Epithelial cell of prostate (primary cell): ENCODE measurements at regions not wholly inside any gene's neighbourhood (a gene's known extent, or its start where the extent isn't known, plus 50 kb on each side); places are given as distances from the start of the nearest gene placed in this dataset.
"Not testable (repeated sequence)": the region's sequence is repeated elsewhere in the genome, so short reads cannot be mapped to it uniquely, and the experiment has no call there.

ENCODE experiments used
- DNase-seq: peaks from one replicate; pipeline ENCODE4 v3.0.0-alpha.2; 2011; ENCODE audit warnings: low read depth, low spot score
- H3K27ac ChIP-seq: fragments of 450-650 bp; 2 replicates; pipeline ENCODE4 v1.5.1; 2017; ENCODE audit warnings: mild to moderate bottlenecking

DNA sequence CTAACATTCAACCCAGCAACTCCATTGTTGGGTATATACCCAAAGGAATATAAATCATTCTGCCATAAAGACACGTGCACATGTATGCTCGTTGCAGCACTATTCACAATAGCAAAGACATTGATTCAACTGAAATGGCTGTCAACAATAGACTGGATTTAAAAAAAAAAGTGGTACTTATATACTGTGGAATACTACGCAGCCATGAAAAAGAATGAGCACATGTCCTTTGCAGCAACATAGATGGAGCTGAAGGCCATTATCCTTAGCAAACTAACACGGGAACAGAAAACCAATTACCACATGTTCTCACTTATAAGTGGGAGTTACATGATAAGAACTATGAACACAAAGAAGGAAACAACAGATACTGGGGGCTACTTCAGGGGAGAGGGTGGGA, 74.0 kb upstream of the FMNL2 start:
- DNase-seq = no peak
- no peak overlapping the region for H3K27ac ChIP-seq

DNA sequence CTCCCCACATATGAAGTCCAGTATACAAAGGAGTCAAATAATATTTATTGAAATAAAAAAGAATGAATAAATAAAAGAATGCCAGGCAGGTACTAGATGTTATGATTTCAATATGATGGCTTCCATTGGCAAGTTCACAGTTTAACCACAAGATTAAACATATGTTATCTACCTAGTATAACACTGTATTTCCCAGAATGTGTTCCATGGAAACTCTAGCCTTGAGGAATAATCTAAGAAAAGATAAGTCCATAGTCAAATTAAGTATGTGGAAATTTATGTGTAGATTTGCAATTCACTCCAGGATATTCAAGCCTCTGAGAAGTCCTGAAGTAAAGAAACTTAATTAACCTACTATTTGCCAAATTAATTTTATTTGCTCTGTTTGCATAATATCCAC, 71.1 kb upstream of the FMNL2 start:
- no peak overlapping the region for H3K27ac ChIP-seq
- DNase-seq = no peak

DNA sequence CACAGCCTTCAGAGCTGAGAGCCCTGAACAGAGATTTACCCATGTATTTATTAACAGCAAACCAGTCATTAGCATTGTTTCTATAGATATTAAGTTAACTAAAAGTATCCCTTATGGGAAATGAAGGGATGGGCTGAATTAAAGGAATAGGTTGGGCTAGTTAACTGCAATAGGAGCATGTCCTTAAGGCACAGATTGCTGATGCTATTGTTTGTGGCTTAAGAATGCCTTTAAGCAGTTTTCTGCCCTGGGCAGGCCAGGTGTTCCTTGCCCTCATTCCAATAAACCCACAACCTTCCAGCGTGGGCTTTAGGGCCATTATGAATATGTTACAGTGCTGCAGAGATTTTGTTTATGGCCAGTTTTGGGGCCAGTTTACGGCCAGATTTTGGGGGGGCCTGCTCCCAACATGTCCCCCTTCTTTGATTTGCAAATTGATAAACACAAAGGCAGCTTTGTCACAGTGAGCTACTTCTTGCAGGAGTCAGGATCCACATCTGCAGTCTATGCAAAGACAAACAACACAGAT, 61.2 kb upstream of the FMNL2 start:
- not testable (repeated sequence) for H3K27ac ChIP-seq, DNase-seq

DNA sequence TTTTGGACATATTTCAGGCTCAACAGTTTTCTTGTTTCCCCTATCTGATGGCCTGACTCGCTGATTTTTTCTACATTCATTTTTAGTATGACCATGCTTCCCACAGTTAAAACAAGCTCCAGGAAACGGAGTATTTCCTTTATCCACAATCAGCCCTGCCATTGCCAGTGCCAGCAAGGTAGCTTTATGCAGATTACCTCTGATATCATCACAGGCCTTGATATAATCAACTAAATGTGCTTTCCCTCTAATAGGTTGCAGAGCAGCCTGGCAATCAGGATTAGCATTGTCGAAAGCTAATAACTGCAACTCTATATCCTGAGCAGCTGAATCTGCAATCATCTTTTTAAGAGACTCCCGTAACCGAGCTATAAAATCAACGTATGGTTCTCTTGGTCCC, 57.1 kb upstream of the FMNL2 start:
- H3K27ac ChIP-seq, DNase-seq: not testable (repeated sequence)

DNA sequence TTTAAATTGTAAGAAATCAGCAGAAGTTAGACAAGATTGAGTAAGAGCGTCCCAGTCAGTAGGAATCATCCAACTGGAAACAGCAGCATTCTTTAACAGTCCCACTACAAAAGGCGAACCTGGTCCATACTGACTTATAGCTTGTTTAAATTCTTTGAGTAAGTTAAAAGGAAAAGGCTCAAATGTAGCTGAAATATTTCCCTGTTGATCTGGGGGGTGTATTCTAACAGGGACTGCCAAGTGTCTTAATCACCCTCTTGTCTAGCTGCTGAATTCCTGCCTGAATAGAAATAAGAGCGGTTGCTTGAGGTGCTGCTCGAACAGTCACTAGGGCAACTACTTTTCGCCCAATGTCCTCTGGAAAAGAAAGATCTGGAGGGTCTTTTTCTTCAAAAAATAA, 56.4 kb upstream of the FMNL2 start:
- DNase-seq = no peak
- no peak overlapping the region for H3K27ac ChIP-seq

DNA sequence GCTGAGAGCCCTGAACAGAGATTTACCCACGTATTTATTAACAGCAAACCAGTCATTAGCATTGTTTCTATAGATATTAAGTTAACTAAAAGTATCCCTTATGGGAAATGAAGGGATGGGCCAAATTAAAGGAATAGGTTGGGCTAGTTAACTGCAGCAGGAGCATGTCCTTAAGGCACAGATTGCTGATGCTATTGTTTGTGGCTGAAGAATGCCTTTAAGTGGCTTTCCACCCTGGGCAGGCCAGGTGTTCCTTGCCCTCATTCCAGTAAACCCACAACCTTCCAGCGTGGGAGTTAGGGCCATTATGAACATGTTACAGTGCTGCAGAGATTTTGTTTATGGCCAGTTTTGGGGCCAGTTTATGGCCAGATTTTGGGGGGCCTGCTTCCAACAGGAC, 55.6 kb upstream of the FMNL2 start:
- not testable (repeated sequence) for DNase-seq, H3K27ac ChIP-seq

DNA sequence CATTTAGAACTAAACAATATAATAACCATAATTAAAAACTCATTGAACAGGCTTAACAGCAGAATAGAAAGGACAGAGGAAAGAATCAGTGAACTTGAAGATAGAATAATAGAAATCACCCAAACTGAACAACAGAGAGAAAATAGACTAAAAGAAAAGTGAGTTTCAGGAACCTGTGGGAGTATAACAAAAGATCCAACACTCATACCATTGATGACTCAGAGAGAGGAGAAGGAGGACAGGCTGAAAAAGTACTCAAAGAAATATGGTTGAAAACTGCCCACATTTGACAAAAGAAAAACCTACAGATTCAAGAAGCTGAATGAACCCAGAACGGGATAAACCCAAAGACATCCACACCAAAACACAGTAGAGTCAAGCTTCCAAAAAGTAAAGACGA, 54.2 kb upstream of the FMNL2 start:
- DNase-seq = no peak

DNA sequence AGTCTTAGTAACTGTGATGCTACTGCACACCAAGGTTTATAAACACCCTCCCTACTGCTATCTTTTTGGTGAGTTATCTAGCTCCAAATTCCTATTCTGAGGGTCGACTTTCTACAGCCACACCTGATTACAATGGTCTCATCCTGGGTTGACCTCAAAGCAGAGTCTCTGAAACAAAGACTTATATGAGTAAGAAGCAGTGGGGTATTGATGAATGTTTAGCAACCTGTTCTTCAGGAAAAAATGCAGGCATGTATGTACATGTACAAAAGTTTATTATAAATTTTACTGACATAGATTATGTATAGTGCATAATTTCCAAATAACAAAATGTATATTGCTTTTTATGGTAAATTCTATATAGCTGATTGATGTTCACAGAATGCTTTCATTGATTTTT, 51.6 kb upstream of the FMNL2 start:
- no peak for DNase-seq

More for the DNA sequence above, 54.2 kb upstream of the FMNL2 start:
- H3K27ac ChIP-seq = no peak overlapping the region

DNA sequence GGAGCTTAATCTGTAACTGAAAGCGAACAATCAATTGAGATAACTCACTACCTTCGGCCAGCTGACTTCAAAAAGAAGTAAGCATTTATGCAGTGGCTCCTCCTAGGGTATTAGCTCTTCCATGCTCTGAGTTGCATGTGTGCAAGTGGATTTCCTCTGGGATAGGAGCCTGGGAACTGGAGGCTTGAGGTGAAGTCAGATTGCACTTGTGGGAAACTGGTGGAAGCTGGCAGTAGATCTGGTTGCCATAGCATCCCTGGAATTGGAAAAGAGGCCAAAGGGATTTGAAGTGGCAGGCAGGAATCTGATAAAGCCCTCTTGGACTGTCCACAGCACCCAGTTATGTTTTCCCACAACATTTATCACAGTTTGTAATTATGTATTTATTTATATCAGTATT, 50.6 kb upstream of the FMNL2 start:
- no peak for DNase-seq

More for the DNA sequence above, 51.6 kb upstream of the FMNL2 start:
- H3K27ac ChIP-seq = no peak overlapping the region

More for the DNA sequence above, 50.6 kb upstream of the FMNL2 start:
- H3K27ac ChIP-seq = no peak overlapping the region
